GM18909 (cell line): ENCODE measurements at regions not wholly inside any gene's neighbourhood (a gene's known extent, or its start where the extent isn't known, plus 50 kb on each side); places are given as distances from the start of the nearest gene placed in this dataset.
"Not testable (repeated sequence)": the region's sequence is repeated elsewhere in the genome, so short reads cannot be mapped to it uniquely, and the experiment has no call there.

ENCODE experiments used
- ATAC-seq: cut with Tn5 transposase; IDR thresholded peaks from one replicate; pipeline ENCODE4 v1.9.1; 2021; ENCODE audit warnings: mild to moderate bottlenecking; ENCODE audit not compliant: unreplicated experiment, poor library complexity

- ATAC-seq, result no peak
Observed at GRCh38 chr5:67730917-67731474, 484.6 kb upstream of the PIK3R1 start.

GRCh38 chr5:67728326-67728890 is 487.1 kb upstream of the PIK3R1 start:
- no peak for ATAC-seq

DNA sequence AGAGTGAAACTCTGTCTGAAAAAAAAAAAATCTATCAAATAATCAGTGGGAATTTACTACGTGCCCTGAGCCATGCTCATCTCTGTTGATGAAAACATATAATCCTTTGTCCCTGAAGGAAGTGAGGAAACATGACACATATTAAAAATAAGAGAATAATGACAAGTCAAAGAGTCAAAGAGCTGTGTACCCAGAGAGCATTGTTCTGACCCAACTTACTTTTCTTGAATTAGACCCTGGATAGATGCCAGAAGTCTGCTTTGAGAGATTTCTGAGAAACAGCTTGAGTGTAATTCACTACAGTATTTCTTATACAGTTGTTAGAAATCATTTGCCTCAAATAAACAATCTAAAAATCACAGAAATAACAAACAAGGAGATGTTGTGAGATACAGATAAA is 490.0 kb upstream of the PIK3R1 start:
- ATAC-seq, result no peak

DNA sequence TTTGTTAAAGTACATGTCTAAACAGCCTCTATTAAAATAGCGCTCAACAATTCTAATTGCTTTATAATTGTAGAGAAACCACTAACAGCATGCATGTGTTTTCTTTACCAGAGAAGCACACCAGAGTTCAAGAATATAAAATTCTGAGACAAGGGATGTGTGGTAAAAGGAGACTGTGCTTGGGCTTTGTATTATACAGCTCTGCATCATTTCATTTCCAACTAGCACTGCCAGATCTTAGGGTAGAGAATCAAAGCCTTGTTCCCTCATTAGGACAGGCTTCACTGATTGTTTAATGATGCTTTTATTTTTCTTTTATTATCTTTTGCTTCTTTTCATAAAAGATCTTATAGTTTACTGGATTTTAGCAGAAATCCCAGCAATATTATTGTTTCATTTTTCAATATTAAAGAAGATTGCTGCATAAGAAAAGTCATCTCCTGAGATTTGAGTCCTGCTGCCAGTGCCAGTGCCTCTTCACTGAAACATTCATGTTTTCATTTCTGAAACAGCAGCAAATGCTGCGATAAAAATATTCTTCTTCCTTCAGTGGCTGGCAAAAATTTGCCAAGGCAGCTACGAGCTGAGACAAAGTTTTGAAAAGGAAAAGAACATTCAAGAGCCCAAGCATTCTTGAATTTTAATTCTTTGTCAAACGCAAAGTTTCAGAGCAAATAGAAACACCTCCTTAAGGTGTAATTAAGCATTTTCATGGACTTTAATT is 491.0 kb upstream of the PIK3R1 start:
- ATAC-seq, result no peak

DNA sequence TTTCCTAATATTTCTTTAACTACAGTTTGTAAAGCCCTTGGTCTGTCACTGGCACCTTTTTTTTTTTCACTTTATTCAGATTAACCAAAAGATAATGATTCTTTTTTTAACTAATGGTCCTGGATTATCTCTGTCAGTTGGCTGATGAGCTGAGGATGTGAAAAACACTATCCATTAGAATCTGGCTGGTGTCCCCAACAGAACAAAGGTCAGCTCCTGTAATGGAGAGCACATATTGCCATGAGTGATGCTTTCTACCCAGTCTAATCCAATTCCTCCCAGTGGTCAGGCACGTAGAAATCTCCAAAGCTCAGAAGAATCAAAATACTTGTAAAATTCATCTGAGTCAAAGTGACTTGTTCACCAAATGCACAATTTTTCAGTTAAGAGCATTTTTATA is 491.7 kb upstream of the PIK3R1 start:
- ATAC-seq, result no peak

DNA sequence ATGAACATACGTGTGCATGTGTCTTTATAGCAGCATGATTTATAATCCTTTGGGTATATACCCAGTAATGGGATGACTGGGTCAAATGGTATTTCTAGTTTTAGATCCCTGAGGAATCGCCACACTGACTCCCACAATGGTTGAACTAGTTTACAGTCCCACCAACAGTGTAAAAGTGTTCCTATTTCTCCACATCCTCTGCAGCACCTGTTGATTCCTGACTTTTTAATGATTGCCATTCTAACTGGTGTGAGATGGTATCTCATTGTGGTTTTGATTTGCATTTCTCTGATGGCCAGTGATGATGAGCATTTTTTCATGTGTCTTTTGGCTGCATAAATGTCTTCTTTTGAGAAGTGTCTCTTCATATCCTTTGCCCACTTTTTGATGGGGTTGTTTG is 493.0 kb upstream of the PIK3R1 start:
- not testable (repeated sequence) for ATAC-seq

DNA sequence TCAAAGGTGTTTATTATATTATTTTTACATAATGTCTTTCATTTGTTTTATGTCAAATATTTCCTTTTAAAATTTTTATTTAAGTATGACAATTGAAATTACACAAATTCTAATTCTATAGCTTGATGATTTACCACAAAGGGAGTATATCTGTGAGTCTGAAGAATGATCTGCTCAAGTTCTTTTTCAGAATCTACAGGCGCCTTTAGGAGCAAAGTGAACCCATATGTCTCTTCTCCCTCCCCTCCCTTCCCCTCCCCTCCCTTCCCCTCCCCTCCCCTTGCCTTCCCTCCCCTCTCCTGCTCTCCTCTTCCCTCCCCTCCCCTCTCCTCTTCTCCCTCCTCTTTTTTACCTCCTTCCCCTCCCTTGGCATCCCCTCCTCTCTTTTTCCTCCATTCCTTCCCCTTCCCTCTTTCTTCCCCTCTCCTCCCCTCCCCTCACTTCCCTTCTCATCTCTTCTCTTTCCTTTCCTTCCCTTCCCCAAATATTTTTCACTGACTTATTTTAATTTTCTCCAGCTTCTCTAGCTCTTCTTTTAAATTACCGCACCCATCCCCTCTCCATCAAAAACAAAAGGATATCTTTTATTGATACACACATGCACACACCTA is 495.3 kb upstream of the PIK3R1 start:
- ATAC-seq, result no peak

GRCh38 chr5:67702008-67702407 is 505.4 kb upstream of the CD180 start:
- ATAC-seq, result no peak

GRCh38 chr5:67699560-67699959 is 503.0 kb upstream of the CD180 start:
- ATAC-seq, result no peak

DNA sequence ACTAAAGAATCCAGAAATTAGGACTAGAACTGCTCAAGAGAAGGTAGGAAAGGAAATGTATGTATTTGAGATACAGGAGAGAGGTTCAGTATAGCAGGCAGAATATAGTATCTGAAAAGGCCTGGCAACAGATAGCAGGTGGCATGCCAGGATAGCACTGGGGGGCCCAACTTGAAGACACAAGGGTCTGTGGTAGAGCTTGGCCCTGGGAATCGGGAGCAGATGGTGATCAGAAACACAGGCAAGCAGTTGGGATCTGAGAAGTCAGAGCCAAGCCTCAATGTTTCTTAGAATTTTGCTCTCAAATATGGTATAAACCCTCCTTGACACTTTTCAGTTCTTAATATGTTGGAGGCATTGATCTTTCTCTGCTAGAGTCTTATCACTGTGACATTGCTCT is 499.8 kb upstream of the CD180 start:
- ATAC-seq, result no peak

GRCh38 chr5:67695369-67695768 is 498.8 kb upstream of the CD180 start:
- ATAC-seq, result no peak

GRCh38 chr5:67694810-67695191 is 498.2 kb upstream of the CD180 start:
- ATAC-seq, result no peak

DNA sequence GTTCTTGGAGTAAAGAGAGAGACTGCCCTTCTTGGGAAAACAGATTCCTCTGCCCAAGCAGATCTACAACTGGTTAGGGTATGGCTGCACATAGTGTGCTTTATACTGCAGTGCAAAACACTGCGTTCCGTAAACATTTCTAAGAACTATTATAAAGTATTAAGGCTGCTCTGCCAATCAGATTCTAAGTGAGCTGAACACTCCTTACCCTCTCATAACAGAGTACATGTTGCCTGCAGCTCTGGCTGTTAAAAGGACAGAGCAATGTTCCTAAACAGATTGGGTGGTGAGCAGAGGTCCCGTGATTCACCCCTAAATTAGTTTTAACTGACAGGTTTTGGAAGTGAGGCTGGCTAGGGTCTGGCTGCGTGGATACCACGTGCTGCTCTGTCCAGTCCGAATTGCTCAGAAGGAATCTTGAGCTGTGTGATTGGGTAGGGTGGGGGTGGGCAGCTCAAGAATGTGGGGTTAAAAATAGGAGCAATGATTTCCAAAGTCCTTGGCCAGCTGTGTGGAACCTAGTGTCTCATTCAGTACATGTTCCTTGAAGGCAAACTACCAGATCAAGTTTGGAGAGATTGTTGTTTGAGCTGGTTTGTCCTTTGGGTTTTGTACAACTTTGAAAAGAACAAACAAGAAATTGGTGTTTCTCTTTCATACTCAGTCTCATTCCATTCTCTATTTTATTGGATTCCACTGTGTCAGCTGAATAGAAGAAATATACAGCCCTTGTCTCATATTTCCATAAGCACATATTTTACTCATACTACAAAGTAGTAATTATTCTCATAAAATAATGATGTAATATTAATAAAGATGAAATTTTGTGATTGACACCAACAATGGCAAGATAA is 497.6 kb upstream of the CD180 start:
- ATAC-seq, result no peak

- ATAC-seq, result no peak
Observed at GRCh38 chr5:67686746-67687145, 490.1 kb upstream of the CD180 start.

DNA sequence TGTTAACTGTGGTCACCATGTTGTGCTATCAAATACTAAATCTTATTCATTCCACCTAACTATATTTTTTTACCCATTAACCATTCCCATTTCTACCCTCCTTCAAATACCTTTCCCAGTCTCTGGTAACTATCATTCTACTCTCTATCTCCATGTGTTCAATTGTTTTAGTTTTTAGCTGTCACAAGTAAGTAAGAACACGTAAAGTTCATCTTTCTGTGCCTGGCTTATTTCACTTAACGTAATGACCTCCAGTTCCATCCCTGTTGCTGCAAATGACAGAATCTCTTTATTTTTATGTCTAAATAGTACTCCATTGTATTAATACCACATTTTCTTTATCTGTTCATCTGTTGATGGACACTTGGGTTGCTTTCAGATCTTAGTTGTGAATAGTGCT is 485.1 kb upstream of the CD180 start:
- no peak for ATAC-seq

DNA sequence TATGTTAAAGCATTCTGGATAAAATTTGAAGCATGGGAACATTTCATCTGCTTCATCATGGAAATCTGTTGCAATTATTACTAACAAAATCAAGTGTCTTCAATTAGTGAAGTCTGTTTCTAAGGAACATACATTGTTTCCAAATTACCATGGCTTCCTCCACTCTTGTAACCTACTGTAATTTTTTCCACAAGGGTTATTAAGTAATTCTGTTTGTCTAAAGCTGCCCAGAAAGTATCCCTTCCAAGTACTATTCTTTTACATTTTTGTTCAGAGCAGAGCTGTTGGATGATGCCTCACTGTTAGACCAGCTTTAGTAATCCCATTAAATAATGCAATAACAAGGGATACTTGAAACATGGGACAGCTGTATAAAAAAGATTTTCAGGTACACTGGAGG is 483.5 kb upstream of the CD180 start:
- ATAC-seq, result no peak

GRCh38 chr5:67679184-67679841 is 482.7 kb upstream of the CD180 start:
- no peak for ATAC-seq

- no peak for ATAC-seq
Observed at GRCh38 chr5:67678594-67678993, 482.0 kb upstream of the CD180 start.

- no peak for ATAC-seq
Observed at GRCh38 chr5:67677422-67677970, 480.9 kb upstream of the CD180 start.

- no peak for ATAC-seq
Observed at GRCh38 chr5:67676863-67677262, 480.3 kb upstream of the CD180 start.
